ENCODE measurements at regions not wholly inside any gene's neighbourhood (a gene's known extent, or its start where the extent isn't known, plus 50 kb on each side); places are given as distances from the start of the nearest gene placed in this dataset.

DNA sequence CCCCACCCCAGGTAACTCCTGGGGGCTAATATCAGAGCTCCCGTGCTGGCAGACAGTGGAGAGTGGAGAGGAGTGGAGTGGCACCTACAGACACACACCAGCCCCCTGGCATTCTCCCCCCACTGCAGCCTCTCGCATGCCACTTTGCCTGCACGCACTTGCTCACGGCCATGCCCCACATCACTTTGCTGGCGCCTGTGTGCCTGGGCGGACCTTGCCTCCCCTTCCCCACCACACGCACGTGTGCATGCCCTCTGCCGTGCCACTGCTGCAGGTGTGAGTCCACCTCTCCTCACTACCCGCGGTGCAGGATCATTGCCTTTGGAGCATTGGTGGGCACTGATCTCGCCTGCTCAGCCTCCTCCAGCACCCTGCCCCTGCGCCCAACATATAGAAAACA lies 72.6 kb upstream of the DOK6 start:
- BruUV-seq (replicated peaks) = no TSS peak
- H3K9me3 ChIP-seq (ENCODE audit: control insufficient read depth, insufficient read depth, low read length) = no peaks in the 10 kb centered on the region
- H2BK15ac ChIP-seq (ENCODE audit: low read depth, low read length) = no peak overlapping the region
- H2AFZ ChIP-seq (replicated peaks; ENCODE audit: low read length, poor library complexity) = no peak overlapping the region
- H3K9ac ChIP-seq (ENCODE audit: low read depth, low read length) = no peak overlapping the region
- no peaks in the 10 kb centered on the region for H4K20me1 ChIP-seq (ENCODE audit: insufficient read depth, low read length)
- ChIA-PET POLR2A (ENCODE audit: unreplicated experiment) (no interaction called here), CTCF (no interaction called here)
- no peak overlapping the region for H3K14ac ChIP-seq (replicated peaks; ENCODE audit: low read depth, low read length)
- H2AK5ac ChIP-seq (ENCODE audit: low read depth, low read length) = no peak overlapping the region
- no peak overlapping the region for H3K27ac ChIP-seq (ENCODE audit: insufficient read depth, low read length)
- no peak overlapping the region for H3K23ac ChIP-seq (ENCODE audit: low read depth, low read length)
- H2BK5ac ChIP-seq (ENCODE audit: low read depth, low read length, poor library complexity, severe bottlenecking) = no peak overlapping the region
- no peak overlapping the region for H3K56ac ChIP-seq (ENCODE audit: extremely low read depth, insufficient read depth, low read length)
- TF ChIP-seq CEBPB (IDR thresholded peaks at IDR 0.05; ENCODE audit: low read depth, low read length) (no peak), RFX5 (IDR thresholded peaks at IDR 0.05; ENCODE audit: low read depth, low read length) (no peak), MAFK (IDR thresholded peaks at IDR 0.05; ENCODE audit: low read depth, low read length) (no peak), POLR2A (IDR thresholded peaks at IDR 0.05; ENCODE audit: low read depth, low read length) (no peak), SMC3 (IDR thresholded peaks at IDR 0.05; ENCODE audit: low read depth, low read length) (no peak), MAZ (IDR thresholded peaks at IDR 0.05; ENCODE audit: borderline replicate concordance, low read depth, low read length) (no peak)
- TF ChIP-seq, protein P1, sequence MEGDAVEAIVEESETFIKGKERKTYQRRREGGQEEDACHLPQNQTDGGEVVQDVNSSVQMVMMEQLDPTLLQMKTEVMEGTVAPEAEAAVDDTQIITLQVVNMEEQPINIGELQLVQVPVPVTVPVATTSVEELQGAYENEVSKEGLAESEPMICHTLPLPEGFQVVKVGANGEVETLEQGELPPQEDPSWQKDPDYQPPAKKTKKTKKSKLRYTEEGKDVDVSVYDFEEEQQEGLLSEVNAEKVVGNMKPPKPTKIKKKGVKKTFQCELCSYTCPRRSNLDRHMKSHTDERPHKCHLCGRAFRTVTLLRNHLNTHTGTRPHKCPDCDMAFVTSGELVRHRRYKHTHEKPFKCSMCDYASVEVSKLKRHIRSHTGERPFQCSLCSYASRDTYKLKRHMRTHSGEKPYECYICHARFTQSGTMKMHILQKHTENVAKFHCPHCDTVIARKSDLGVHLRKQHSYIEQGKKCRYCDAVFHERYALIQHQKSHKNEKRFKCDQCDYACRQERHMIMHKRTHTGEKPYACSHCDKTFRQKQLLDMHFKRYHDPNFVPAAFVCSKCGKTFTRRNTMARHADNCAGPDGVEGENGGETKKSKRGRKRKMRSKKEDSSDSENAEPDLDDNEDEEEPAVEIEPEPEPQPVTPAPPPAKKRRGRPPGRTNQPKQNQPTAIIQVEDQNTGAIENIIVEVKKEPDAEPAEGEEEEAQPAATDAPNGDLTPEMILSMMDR (conservative IDR thresholded peaks at IDR 0.05; ENCODE audit: low read depth, low read length) = no peak
- TF ChIP-seq, protein P2, sequence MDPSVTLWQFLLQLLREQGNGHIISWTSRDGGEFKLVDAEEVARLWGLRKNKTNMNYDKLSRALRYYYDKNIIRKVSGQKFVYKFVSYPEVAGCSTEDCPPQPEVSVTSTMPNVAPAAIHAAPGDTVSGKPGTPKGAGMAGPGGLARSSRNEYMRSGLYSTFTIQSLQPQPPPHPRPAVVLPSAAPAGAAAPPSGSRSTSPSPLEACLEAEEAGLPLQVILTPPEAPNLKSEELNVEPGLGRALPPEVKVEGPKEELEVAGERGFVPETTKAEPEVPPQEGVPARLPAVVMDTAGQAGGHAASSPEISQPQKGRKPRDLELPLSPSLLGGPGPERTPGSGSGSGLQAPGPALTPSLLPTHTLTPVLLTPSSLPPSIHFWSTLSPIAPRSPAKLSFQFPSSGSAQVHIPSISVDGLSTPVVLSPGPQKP (IDR thresholded peaks at IDR 0.05; ENCODE audit: borderline replicate concordance, low read depth, low read length) = no peak
- H4K8ac ChIP-seq (ENCODE audit: low read depth in 2 of 2, low read length in 2 of 2) = no peak overlapping the region
- no CpG with 5 or more reads among the region's 13 CpGs for WGBS, 2 experiments (ENCODE audit: extremely low coverage in 2 of 2, insufficient read length in 1 of 2)
- H3K4ac ChIP-seq (ENCODE audit: low read depth, low read length) = no peak overlapping the region
- in situ Hi-C loops (cut with MboI; ENCODE audit: low sequenced_read_pairs) = no loop called here
- H2BK20ac ChIP-seq (ENCODE audit: low read depth, low read length) = no peak overlapping the region
- ATAC-seq (ENCODE audit: low read depth) = no peak
- H3K9me1 ChIP-seq (ENCODE audit: insufficient read depth, low read length) = no peaks in the 10 kb centered on the region
- no peak overlapping the region for H2BK120ac ChIP-seq (ENCODE audit: low read depth, low read length)
- no peak overlapping the region for H4K5ac ChIP-seq (ENCODE audit: low read depth, low read length)
- H3K18ac ChIP-seq (ENCODE audit: low read depth, low read length) = no peak overlapping the region
- DNase-seq = no peak
- no peaks in the 10 kb centered on the region for H3K4me1 ChIP-seq (ENCODE audit: control insufficient read depth, insufficient read depth, low read length)
- no peaks in the 10 kb centered on the region for H3K27me3 ChIP-seq (ENCODE audit: control insufficient read depth, insufficient read depth, low read length)
- H3K4me2 ChIP-seq (ENCODE audit: low read depth, low read length) = no peak overlapping the region
- no peak overlapping the region for H3K4me3 ChIP-seq (ENCODE audit: insufficient read depth, low read depth, low read length)
- no peak overlapping the region for H2AK9ac ChIP-seq (replicated peaks; ENCODE audit: low read depth, low read length, poor library complexity)
- dilution Hi-C loops (cut with HindIII; ENCODE audit: low sequenced_read_pairs, unreplicated experiment) = no loop called here
- H3K79me1 ChIP-seq (ENCODE audit: low read depth in 1 of 2, low read length in 2 of 2) = no peaks in the 10 kb centered on the region
- H4K91ac ChIP-seq (ENCODE audit: insufficient read depth, low read depth, low read length) = no peak overlapping the region
- intact Hi-C loops (cut with micrococcal nuclease) = no loop called here
- H3K36me3 ChIP-seq (ENCODE audit: control insufficient read depth, insufficient read depth, low read length) = no peaks in the 10 kb centered on the region
